ENCODE measurements at regions not wholly inside any gene's neighbourhood (a gene's known extent, or its start where the extent isn't known, plus 50 kb on each side); places are given as distances from the start of the nearest gene placed in this dataset.
"Not testable (repeated sequence)": the region's sequence is repeated elsewhere in the genome, so short reads cannot be mapped to it uniquely, and the experiment has no call there.

DNA sequence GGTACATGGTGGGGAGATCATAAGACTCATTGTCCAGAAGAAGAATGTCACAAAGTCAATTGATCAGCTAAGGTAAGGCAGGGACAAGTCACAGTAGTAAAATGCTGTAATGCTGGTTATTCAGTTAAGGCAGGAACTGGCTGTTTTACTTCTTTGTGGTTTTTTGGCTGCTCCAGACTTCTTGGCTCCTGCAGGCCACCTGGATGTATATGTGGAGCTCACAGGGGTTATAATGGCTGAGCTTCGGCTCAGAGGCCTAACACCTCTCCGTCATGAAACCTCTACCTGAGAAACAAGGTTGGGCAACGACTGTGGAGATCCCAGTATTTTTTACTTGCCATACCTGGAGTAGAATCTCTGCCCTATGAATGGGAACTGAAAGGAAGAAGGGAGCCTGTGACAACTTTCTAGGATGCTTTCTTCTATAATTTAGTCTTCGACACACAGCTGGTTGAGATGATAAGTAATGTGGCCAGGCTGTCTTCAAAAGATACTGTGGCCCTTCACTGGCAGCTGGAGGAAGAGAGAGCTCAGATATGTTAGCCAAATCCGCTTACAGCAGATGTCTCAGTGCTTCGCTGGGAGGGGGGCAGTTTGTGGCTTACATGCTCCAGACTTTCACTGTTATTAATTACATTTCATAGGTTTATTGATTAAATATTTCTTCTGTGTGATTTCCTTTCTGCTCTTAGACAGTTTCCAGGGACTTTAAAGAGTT, 887.8 kb downstream of the IGSF11 start:
- H3K9ac ChIP-seq, result no peak overlapping the region
- H4K20me1 ChIP-seq (ENCODE audit: insufficient read depth), result no peaks in the 10 kb centered on the region
- ChIA-PET POLR2A (no interaction called here), CTCF (interaction anchor here (1.1 kb wide), 1 partner anchor 65 kb away, joined by 3 read pairs; no protein-coding TSS in a partner anchor)
- 26% methylated on average over 6 of the region's 6 CpGs for WGBS (ENCODE audit: low lambda C conversion rate)
- peaks cover 7% of the 10 kb centered on the region; the same call in 1 of the 2 replicates for H3K9me3 ChIP-seq
- no peak overlapping the region for H3K4me2 ChIP-seq
- no peak overlapping the region for H2AFZ ChIP-seq (ENCODE audit: low read depth)
- peaks cover 5% of the 10 kb centered on the region; the same call in 1 of the 2 replicates for H3K9me2 ChIP-seq
- H3K27me3 ChIP-seq (ENCODE audit: insufficient read depth), result no peaks in the 10 kb centered on the region
- no peaks in the 10 kb centered on the region for H3K79me2 ChIP-seq (ENCODE audit: insufficient read depth)
- no peaks in the 10 kb centered on the region for H3K4me1 ChIP-seq (ENCODE audit: control insufficient read depth in 1 of 2, insufficient read depth in 2 of 2, low read depth in 1 of 2, low read length in 1 of 2)
- no peaks in the 10 kb centered on the region for H3F3A ChIP-seq (replicated peaks; ENCODE audit: insufficient read depth)
- TF ChIP-seq, protein P1, sequence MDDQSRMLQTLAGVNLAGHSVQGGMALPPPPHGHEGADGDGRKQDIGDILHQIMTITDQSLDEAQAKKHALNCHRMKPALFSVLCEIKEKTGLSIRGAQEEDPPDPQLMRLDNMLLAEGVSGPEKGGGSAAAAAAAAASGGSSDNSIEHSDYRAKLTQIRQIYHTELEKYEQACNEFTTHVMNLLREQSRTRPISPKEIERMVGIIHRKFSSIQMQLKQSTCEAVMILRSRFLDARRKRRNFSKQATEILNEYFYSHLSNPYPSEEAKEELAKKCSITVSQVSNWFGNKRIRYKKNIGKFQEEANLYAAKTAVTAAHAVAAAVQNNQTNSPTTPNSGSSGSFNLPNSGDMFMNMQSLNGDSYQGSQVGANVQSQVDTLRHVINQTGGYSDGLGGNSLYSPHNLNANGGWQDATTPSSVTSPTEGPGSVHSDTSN (IDR thresholded peaks at IDR 0.05), result no peak
- TF ChIP-seq, protein P2, sequence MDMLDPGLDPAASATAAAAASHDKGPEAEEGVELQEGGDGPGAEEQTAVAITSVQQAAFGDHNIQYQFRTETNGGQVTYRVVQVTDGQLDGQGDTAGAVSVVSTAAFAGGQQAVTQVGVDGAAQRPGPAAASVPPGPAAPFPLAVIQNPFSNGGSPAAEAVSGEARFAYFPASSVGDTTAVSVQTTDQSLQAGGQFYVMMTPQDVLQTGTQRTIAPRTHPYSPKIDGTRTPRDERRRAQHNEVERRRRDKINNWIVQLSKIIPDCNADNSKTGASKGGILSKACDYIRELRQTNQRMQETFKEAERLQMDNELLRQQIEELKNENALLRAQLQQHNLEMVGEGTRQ (IDR thresholded peaks at IDR 0.05; ENCODE audit: borderline replicate concordance, low read depth, low read length), result no peak
- DNase-seq, result no peak
- no peaks in the 10 kb centered on the region for H3K36me3 ChIP-seq (replicated peaks in 1 of 2; ENCODE audit: control insufficient read depth in 1 of 2, insufficient read depth in 2 of 2, low read length in 1 of 2)
- H3K4me3 ChIP-seq (ENCODE audit: low read depth in 2 of 2, low read length in 1 of 2), result no peak overlapping the region
- no peak overlapping the region for H3K27ac ChIP-seq (ENCODE audit: low read depth in 2 of 2, low read length in 1 of 2)

DNA sequence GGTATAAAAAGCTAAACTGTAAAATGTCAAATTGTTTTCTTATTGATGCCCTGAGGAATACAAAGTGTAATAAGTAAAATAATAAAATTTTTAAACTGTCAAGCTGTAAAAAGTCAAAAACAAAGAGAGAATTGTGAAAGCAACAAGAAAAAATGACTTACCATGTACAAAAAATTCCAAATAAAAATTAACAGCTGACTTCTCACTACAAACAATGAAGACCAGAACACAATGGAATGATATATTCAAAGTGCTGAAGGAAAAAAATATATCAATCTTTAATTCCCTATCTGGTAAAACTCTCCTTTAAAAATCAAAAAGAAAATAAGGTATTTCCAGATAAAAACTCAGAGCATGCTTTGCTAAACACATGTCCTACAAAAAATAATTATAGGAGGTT, 883.5 kb downstream of the IGSF11 start:
- Histone ChIP-seq H3K79me2 (ENCODE audit: insufficient read depth) (no peaks in the 10 kb centered on the region), H3K4me1 (ENCODE audit: control insufficient read depth in 1 of 2, insufficient read depth in 2 of 2, low read depth in 1 of 2, low read length in 1 of 2) (no peaks in the 10 kb centered on the region), H3K27ac (ENCODE audit: low read depth in 2 of 2, low read length in 1 of 2) (no peak overlapping the region), H3K27me3 (ENCODE audit: insufficient read depth) (no peaks in the 10 kb centered on the region), H3K36me3 (replicated peaks in 1 of 2; ENCODE audit: control insufficient read depth in 1 of 2, insufficient read depth in 2 of 2, low read length in 1 of 2) (no peaks in the 10 kb centered on the region), H2AFZ (ENCODE audit: low read depth) (no peak overlapping the region), H3K9me3 (peaks cover 7% of the 10 kb centered on the region; the same call in 1 of the 2 replicates), H3K9me2 (peaks cover 5% of the 10 kb centered on the region; the same call in 1 of the 2 replicates), H3K9ac (no peak overlapping the region), H3K4me2 (no peak overlapping the region), H3K4me3 (ENCODE audit: low read depth in 2 of 2, low read length in 1 of 2) (no peak overlapping the region), H4K20me1 (ENCODE audit: insufficient read depth) (no peaks in the 10 kb centered on the region), H3F3A (replicated peaks; ENCODE audit: insufficient read depth) (no peaks in the 10 kb centered on the region)
- CTCF ChIA-PET, result no interaction called here
- POLR2A ChIA-PET, result no interaction called here
- DNase-seq, result no peak
- TF ChIP-seq JUND (IDR thresholded peaks at IDR 0.05), result no peak
- TF ChIP-seq FOXJ3 (CRISPR knock-in tag; IDR thresholded peaks at IDR 0.05), result no peak
- no peak for TF ChIP-seq RXRA (IDR thresholded peaks at IDR 0.05; ENCODE audit: borderline replicate concordance, low read depth)
- no peak for TF ChIP-seq TEAD4 (IDR thresholded peaks at IDR 0.05; ENCODE audit: borderline replicate concordance, insufficient read depth)
- TF ChIP-seq TAF1 (IDR thresholded peaks at IDR 0.05; ENCODE audit: borderline replicate concordance, low read depth, low read length), result no peak
- TF ChIP-seq, protein P3, sequence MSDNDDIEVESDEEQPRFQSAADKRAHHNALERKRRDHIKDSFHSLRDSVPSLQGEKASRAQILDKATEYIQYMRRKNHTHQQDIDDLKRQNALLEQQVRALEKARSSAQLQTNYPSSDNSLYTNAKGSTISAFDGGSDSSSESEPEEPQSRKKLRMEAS (IDR thresholded peaks at IDR 0.05; ENCODE audit: low read depth), result no peak
- TF ChIP-seq EZH2phosphoT487 (IDR thresholded peaks at IDR 0.05; ENCODE audit: borderline replicate concordance, low read depth), result no peak
- no peak for TF ChIP-seq MXI1 (IDR thresholded peaks at IDR 0.05; ENCODE audit: low read depth, low read length)

DNA sequence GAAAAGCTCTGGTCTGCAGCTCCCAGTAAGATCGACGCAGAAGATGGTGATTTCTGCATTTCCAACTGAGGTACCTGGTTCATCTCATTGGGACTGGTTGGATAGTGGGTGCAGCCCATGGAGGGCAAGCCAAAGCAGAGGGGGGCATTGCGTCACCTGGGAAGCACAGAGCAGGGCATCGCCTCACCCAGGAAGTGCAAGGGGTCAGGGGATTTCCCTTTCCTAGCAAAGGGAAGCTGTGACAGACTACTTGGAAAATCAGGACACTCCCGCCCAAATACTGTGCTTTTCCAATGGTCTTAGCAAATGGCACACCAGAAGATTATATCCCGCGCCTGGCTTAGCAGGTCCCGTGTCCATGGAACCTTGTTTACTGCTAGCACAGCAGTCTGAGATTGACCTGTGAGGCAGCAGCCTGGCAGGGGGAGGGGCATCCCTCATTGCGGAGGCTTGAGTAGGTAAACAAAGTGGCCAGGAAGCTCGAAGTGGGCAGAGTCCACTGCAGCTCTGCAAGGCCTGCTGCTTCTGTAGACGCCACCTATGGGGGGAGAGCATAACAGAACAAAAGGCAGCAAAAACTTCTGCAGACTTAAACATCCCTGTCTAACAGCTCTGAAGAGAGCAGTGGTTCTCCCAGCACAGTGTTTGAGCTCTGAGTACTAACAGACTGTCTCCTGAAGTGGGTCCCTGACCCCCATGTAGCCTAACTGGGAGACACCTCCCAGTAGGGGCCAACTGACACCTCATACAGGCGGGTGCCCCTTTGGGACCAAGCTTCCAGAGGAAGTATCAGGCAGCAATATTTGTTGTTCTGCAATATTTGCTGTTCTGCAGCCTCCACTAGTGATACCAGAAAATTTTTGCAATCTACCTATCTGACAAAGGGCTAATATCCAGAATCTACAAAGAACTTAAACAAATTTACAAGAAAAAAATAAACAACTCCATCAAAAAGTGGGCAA, 871.7 kb downstream of the IGSF11 start:
- H3K27me3 ChIP-seq (ENCODE audit: insufficient read depth); H3K36me3 ChIP-seq (replicated peaks in 1 of 2; ENCODE audit: control insufficient read depth in 1 of 2, insufficient read depth in 2 of 2, low read length in 1 of 2); H3K4me3 ChIP-seq (ENCODE audit: low read depth in 2 of 2, low read length in 1 of 2); CTCF ChIA-PET; POLR2A ChIA-PET; DNase-seq; H3K79me2 ChIP-seq (ENCODE audit: insufficient read depth); H3K4me1 ChIP-seq (ENCODE audit: control insufficient read depth in 1 of 2, insufficient read depth in 2 of 2, low read depth in 1 of 2, low read length in 1 of 2); H3K9ac ChIP-seq; H3K9me3 ChIP-seq; H3K27ac ChIP-seq (ENCODE audit: low read depth in 2 of 2, low read length in 1 of 2); H3F3A ChIP-seq (replicated peaks; ENCODE audit: insufficient read depth); H2AFZ ChIP-seq (ENCODE audit: low read depth); H3K4me2 ChIP-seq; H3K9me2 ChIP-seq; H4K20me1 ChIP-seq (ENCODE audit: insufficient read depth): not testable (repeated sequence)
- 47% methylated on average over 9 of the region's 12 CpGs for WGBS (ENCODE audit: low lambda C conversion rate)
